HEK293 (cell line): ENCODE measurements at regions not wholly inside any gene's neighbourhood (a gene's known extent, or its start where the extent isn't known, plus 50 kb on each side); places are given as distances from the start of the nearest gene placed in this dataset.

Source experiments
- CTCF ChIA-PET: fragments of 350-600 bp; formaldehyde crosslinking; extraction: SDS; loops from one replicate; lab custom pipeline; 2021; ENCODE audit warnings: antibody characterized with exemption; lab: Yijun Ruan, JAX
- POLR2A ChIA-PET: fragments of 300-600 bp; formaldehyde crosslinking; extraction: SDS; loops from one replicate; lab custom pipeline; 2020; ENCODE audit warnings: antibody characterized with exemption, inconsistent platforms; lab: Yijun Ruan, JAX
- H3K27ac ChIP-seq: fragments of 200-500 bp; sonication (Bioruptor generic); 2 replicates; pipeline ENCODE4 v1.5.1; 2014; ENCODE audit warnings: low read depth, low read length, control low read depth, inconsistent platforms; ENCODE audit errors: extremely low read depth
- H3K36me3 ChIP-seq, 2 experiments: fragments of 200-500 bp in 1 of 2; sonication (Bioruptor generic) in 1 of 2; 1 replicate in 1 of 2; 2 replicates in 1 of 2; pipeline ENCODE4 v1.5.1; 2014 to 2017; ENCODE audit warnings: inconsistent platforms in 2 of 2, low read length in 2 of 2; ENCODE audit not compliant: control insufficient read depth in 2 of 2, insufficient read depth in 1 of 2
- H3K4me1 ChIP-seq: fragments of 200-500 bp; sonication (Bioruptor generic); 2 replicates; pipeline ENCODE4 v1.5.1; 2014; ENCODE audit warnings: mild to moderate bottlenecking, low read length, inconsistent platforms; ENCODE audit not compliant: control insufficient read depth, insufficient read depth
- H3K4me3 ChIP-seq: 2 replicates; pipeline ENCODE4 v1.5.1; 2011; ENCODE audit warnings: low read depth, mild to moderate bottlenecking, control low read depth, low read length, moderate library complexity
- H3K9me3 ChIP-seq: fragments of 200-500 bp; sonication (Bioruptor generic); 2 replicates; pipeline ENCODE4 v1.5.1; 2014; ENCODE audit warnings: low read depth, low read length, inconsistent platforms; ENCODE audit not compliant: control insufficient read depth, insufficient read depth
- ATF2 ChIP-seq: fragments of 450-650 bp; formaldehyde crosslinking; IDR thresholded peaks from 2 replicates; pipeline ENCODE4 v1.5.1; 2016; ENCODE audit warnings: missing biosample characterization, missing genetic modification characterization, low read depth
- GLIS2 ChIP-seq: fragments of 450-650 bp; formaldehyde crosslinking; IDR thresholded peaks from 2 replicates; pipeline ENCODE4 v1.5.1; 2016; ENCODE audit warnings: missing biosample characterization, missing genetic modification characterization
- KLF9 ChIP-seq: fragments of 450-650 bp; formaldehyde crosslinking; IDR thresholded peaks from 2 replicates; pipeline ENCODE4 v1.5.1; 2016; ENCODE audit warnings: missing biosample characterization, missing genetic modification characterization, low read depth
- ZBTB10 ChIP-seq: fragments of 450-650 bp; formaldehyde crosslinking; IDR thresholded peaks from 2 replicates; pipeline ENCODE4 v1.5.1; 2016; ENCODE audit warnings: missing biosample characterization, missing genetic modification characterization
- ZBTB20 ChIP-seq: fragments of 450-650 bp; formaldehyde crosslinking; IDR thresholded peaks from 2 replicates; pipeline ENCODE4 v1.5.1; 2016; ENCODE audit warnings: missing biosample characterization, missing genetic modification characterization
- ZNF16 ChIP-seq: fragments of 450-650 bp; formaldehyde crosslinking; IDR thresholded peaks from 2 replicates; pipeline ENCODE4 v1.5.1; 2016; ENCODE audit warnings: low read depth, missing biosample characterization, missing genetic modification characterization
- ZNF280C ChIP-seq: fragments of 450-650 bp; formaldehyde crosslinking; IDR thresholded peaks from 2 replicates; pipeline ENCODE4 v1.5.1; 2016; ENCODE audit warnings: missing biosample characterization, missing genetic modification characterization
- ZNF311 ChIP-seq: fragments of 450-650 bp; formaldehyde crosslinking; IDR thresholded peaks from 2 replicates; pipeline ENCODE4 v1.5.1; 2017; ENCODE audit warnings: missing biosample characterization, missing genetic modification characterization, borderline replicate concordance
- ZNF513 ChIP-seq: fragments of 450-650 bp; IDR thresholded peaks from 2 replicates; pipeline ENCODE4 v1.5.1; 2018; ENCODE audit warnings: missing biosample characterization, missing genetic modification characterization
- ZNF549 ChIP-seq: fragments of 450-650 bp; IDR thresholded peaks from 2 replicates; pipeline ENCODE4 v1.5.1; 2018; ENCODE audit warnings: missing biosample characterization, missing genetic modification characterization, mild to moderate bottlenecking, inconsistent platforms, moderate library complexity
- ZNF596 ChIP-seq: fragments of 450-650 bp; IDR thresholded peaks from 2 replicates; pipeline ENCODE4 v1.5.0; 2018; ENCODE audit warnings: missing biosample characterization, mild to moderate bottlenecking, missing genetic modification characterization, moderate library complexity
- ZNF664 ChIP-seq: fragments of 450-650 bp; formaldehyde crosslinking; IDR thresholded peaks from 2 replicates; pipeline ENCODE4 v1.5.1; 2016; ENCODE audit warnings: missing biosample characterization, missing genetic modification characterization
- ZNF830 ChIP-seq: fragments of 450-650 bp; IDR thresholded peaks from 2 replicates; pipeline ENCODE4 v1.5.0; 2018; ENCODE audit warnings: missing biosample characterization, missing genetic modification characterization, low read depth, mild to moderate bottlenecking, moderate library complexity
- TF ChIP-seq, protein P1 (sequence below): fragments of 450-650 bp; formaldehyde crosslinking; IDR thresholded peaks from 2 replicates; pipeline ENCODE4 v1.5.1; 2016; ENCODE audit warnings: missing biosample characterization, missing genetic modification characterization
- TF ChIP-seq, protein P2 (sequence below): fragments of 450-650 bp; formaldehyde crosslinking; IDR thresholded peaks from 2 replicates; pipeline ENCODE4 v1.5.1; 2016; ENCODE audit warnings: missing biosample characterization, missing genetic modification characterization, borderline replicate concordance

DNA sequence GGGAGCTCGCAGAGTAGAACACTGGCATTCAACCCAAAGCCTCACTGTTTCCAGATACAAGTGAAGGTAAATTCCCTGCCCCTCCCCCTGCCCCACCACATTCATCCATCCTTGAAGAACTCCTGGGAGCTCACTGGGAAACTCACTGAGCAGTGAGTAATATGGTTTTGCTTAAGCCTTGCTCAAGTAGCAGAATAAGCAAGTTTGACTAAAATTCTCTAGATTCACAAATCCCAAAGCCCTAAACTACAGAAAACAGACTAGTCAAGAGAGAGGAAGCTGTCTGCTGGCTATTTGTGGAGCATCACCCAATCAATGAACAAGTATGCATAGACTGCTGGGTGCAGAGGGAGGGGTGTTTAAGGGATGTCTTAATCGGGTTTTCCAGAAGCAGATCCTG is 82.1 kb downstream of the UNC5CL start (continued):
- TF ChIP-seq, protein P1, sequence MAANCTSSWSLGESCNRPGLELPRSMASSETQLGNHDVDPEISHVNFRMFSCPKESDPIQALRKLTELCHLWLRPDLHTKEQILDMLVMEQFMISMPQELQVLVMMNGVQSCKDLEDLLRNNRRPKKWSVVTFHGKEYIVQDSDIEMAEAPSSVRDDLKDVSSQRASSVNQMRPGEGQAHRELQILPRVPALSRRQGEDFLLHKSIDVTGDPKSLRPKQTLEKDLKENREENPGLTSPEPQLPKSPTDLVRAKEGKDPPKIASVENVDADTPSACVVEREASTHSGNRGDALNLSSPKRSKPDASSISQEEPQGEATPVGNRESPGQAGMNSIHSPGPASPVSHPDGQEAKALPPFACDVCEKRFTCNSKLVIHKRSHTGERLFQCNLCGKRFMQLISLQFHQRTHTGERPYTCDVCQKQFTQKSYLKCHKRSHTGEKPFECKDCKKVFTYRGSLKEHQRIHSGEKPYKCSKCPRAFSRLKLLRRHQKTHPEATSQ (tag by site-specific recombination) = no peak
- TF ChIP-seq ZBTB10 (no peak), KLF9 (no peak), GLIS2 (tag by site-specific recombination) (no peak)

- CTCF ChIA-PET = interaction anchor here (1.9 kb wide), 1 partner anchor 73 kb away, joined by 8 read pairs; no protein-coding TSS in a partner anchor
- no peak overlapping the region for H3K4me3 ChIP-seq
- no peaks in the 10 kb centered on the region for H3K4me1 ChIP-seq
- no peaks in the 10 kb centered on the region for H3K36me3 ChIP-seq
- TF ChIP-seq ZNF664 (tag by site-specific recombination) (no peak), ZNF311 (no peak), ATF2 (no peak), ZNF280C (tag by site-specific recombination) (no peak)
- H3K9me3 ChIP-seq = no peaks in the 10 kb centered on the region
- POLR2A ChIA-PET = no interaction called here
- H3K27ac ChIP-seq = no peak overlapping the region
Observed at GRCh38 chr6:40955178-40955545, 83.9 kb downstream of the UNC5CL start.

DNA sequence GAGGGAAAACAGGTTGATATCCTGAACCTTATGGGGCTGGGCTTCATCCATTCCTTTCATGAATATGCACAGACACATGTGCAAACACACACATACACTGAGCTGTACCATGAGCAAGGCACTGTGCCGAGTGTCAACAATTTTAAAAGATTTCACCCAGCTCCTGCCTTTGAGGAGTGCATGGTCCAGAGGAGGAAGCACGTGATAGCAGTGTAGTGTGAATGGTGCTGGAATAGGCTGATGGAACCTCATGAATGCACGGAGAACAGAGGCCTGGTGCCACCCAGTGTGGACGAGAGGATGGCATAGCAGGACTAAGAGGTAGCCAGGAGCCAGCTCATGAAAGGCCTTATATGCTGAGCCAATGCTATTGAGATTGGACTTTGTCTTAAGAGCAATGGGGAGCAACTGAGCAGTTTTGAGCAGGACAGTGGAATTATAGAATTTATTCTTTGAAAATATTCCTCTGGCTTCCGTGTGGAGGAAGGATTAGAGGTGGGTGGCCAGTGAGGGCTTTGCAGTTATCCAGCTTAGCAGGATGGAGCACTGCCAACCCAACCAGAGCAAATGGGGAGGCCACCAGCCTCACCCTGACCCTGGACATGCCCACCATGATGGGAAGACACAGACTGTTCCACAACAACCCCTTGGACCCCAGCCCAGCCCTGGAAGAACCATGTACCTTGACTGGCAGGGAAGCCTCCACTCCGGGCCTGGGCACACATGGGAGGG is 84.4 kb downstream of the UNC5CL start:
- Histone ChIP-seq H3K4me3 (no peak overlapping the region), H3K4me1 (no peaks in the 10 kb centered on the region), H3K36me3 (no peaks in the 10 kb centered on the region), H3K9me3 (no peaks in the 10 kb centered on the region), H3K27ac (no peak overlapping the region)
- ChIA-PET CTCF (interaction anchor here (0.6 to 1.9 kb wide), 3 partner anchors 27 to 169 kb away, joined by 3 to 8 read pairs (median 3); no protein-coding TSS in a partner anchor), POLR2A (no interaction called here)
- TF ChIP-seq ZNF16 (tag by site-specific recombination) = no peak
- TF ChIP-seq ZNF596 = no peak
- TF ChIP-seq, protein P2, sequence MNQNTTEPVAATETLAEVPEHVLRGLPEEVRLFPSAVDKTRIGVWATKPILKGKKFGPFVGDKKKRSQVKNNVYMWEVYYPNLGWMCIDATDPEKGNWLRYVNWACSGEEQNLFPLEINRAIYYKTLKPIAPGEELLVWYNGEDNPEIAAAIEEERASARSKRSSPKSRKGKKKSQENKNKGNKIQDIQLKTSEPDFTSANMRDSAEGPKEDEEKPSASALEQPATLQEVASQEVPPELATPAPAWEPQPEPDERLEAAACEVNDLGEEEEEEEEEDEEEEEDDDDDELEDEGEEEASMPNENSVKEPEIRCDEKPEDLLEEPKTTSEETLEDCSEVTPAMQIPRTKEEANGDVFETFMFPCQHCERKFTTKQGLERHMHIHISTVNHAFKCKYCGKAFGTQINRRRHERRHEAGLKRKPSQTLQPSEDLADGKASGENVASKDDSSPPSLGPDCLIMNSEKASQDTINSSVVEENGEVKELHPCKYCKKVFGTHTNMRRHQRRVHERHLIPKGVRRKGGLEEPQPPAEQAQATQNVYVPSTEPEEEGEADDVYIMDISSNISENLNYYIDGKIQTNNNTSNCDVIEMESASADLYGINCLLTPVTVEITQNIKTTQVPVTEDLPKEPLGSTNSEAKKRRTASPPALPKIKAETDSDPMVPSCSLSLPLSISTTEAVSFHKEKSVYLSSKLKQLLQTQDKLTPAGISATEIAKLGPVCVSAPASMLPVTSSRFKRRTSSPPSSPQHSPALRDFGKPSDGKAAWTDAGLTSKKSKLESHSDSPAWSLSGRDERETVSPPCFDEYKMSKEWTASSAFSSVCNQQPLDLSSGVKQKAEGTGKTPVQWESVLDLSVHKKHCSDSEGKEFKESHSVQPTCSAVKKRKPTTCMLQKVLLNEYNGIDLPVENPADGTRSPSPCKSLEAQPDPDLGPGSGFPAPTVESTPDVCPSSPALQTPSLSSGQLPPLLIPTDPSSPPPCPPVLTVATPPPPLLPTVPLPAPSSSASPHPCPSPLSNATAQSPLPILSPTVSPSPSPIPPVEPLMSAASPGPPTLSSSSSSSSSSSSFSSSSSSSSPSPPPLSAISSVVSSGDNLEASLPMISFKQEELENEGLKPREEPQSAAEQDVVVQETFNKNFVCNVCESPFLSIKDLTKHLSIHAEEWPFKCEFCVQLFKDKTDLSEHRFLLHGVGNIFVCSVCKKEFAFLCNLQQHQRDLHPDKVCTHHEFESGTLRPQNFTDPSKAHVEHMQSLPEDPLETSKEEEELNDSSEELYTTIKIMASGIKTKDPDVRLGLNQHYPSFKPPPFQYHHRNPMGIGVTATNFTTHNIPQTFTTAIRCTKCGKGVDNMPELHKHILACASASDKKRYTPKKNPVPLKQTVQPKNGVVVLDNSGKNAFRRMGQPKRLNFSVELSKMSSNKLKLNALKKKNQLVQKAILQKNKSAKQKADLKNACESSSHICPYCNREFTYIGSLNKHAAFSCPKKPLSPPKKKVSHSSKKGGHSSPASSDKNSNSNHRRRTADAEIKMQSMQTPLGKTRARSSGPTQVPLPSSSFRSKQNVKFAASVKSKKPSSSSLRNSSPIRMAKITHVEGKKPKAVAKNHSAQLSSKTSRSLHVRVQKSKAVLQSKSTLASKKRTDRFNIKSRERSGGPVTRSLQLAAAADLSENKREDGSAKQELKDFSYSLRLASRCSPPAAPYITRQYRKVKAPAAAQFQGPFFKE (tag by site-specific recombination) = no peak
- TF ChIP-seq ZNF513 (tag by site-specific recombination) = no peak
- no peak for TF ChIP-seq ZBTB20
- TF ChIP-seq ZNF830 (tag by site-specific recombination) = no peak
- no peak for TF ChIP-seq ZNF549 (tag by site-specific recombination)
